ENCODE measurements at regions not wholly inside any gene's neighbourhood (a gene's known extent, or its start where the extent isn't known, plus 50 kb on each side); places are given as distances from the start of the nearest gene placed in this dataset.

DNA sequence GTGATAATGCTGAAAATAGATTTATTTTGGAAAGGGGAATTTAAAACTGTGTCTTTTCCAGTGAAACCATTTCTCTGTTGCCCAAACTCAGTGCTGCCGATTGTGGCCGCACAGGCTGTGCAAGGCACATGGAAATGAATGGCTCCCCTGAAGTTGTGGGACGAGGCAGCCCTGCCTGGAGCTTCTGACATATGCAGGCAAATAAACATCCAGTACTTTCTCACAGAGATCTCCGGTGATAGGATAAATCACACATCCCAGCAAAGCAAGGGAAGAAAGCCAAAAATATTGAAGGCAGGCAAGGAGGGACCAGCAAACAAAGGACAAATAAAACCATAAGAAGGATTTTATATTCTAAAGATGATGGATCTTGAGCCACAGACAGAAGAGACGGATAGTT, 464.5 kb downstream of the MTRR start:
- Histone ChIP-seq H3K36me3 (no peaks in the 10 kb centered on the region), H3K4me1 (no peaks in the 10 kb centered on the region), H3K27me3 (replicated peaks in 1 of 7) (no peaks in the 10 kb centered on the region), H3K4me3 (no peak overlapping the region), H3K27ac (no peak overlapping the region), H3K9me3 (no peaks in the 10 kb centered on the region)
- no peak for DNase-seq
- no peak for TF ChIP-seq POLR2A (IDR thresholded peaks at IDR 0.05)
- TF ChIP-seq POLR2AphosphoS5 (IDR thresholded peaks at IDR 0.05): no peak
- TF ChIP-seq, protein P1, sequence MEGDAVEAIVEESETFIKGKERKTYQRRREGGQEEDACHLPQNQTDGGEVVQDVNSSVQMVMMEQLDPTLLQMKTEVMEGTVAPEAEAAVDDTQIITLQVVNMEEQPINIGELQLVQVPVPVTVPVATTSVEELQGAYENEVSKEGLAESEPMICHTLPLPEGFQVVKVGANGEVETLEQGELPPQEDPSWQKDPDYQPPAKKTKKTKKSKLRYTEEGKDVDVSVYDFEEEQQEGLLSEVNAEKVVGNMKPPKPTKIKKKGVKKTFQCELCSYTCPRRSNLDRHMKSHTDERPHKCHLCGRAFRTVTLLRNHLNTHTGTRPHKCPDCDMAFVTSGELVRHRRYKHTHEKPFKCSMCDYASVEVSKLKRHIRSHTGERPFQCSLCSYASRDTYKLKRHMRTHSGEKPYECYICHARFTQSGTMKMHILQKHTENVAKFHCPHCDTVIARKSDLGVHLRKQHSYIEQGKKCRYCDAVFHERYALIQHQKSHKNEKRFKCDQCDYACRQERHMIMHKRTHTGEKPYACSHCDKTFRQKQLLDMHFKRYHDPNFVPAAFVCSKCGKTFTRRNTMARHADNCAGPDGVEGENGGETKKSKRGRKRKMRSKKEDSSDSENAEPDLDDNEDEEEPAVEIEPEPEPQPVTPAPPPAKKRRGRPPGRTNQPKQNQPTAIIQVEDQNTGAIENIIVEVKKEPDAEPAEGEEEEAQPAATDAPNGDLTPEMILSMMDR (IDR thresholded peaks at IDR 0.05 in 8 of 11, conservative IDR thresholded peaks at IDR 0.05 in 3 of 11): no peak
- intact Hi-C loops (cut with DNase I; ENCODE audit: low total_unique reads): no loop called here
- WGBS, 5 donors: 50 to 61% (median 59%) methylated on average over 5 of the region's 5 CpGs

DNA sequence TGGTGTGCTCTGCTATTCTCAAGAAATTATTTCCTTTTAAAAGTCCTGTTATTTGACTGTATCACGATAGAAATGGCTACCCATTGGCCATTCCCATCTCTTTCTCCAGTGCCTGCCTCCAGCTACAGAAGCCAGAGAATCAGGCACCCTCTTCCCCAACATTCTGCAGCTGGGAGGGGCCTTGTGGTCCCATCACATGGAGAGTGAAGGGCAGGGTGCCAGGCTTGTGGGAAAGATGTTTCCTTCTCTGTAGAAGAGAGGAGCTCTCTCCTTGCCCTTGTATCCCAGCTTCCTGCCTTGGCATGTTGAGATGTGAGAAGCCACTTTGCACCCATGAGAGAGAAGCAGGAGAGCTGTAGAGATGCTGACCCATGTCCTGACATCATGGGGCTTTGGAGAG, 465.0 kb downstream of the MTRR start:
- WGBS, 5 donors: 14 to 24% (median 17%) methylated on average over 1 of the region's 1 CpG
- no peak overlapping the region for H3K4me3 ChIP-seq
- TF ChIP-seq POLR2A (IDR thresholded peaks at IDR 0.05): no peak
- TF ChIP-seq POLR2AphosphoS5 (IDR thresholded peaks at IDR 0.05): no peak
- TF ChIP-seq, protein P1 (IDR thresholded peaks at IDR 0.05 in 8 of 11, conservative IDR thresholded peaks at IDR 0.05 in 3 of 11): no peak
- no peaks in the 10 kb centered on the region for H3K9me3 ChIP-seq
- no peaks in the 10 kb centered on the region for H3K36me3 ChIP-seq
- intact Hi-C loops (cut with DNase I; ENCODE audit: low total_unique reads): no loop called here
- no peak for DNase-seq
- H3K27me3 ChIP-seq (replicated peaks in 1 of 7): no peaks in the 10 kb centered on the region
- H3K4me1 ChIP-seq: no peaks in the 10 kb centered on the region
- H3K27ac ChIP-seq: no peak overlapping the region

DNA sequence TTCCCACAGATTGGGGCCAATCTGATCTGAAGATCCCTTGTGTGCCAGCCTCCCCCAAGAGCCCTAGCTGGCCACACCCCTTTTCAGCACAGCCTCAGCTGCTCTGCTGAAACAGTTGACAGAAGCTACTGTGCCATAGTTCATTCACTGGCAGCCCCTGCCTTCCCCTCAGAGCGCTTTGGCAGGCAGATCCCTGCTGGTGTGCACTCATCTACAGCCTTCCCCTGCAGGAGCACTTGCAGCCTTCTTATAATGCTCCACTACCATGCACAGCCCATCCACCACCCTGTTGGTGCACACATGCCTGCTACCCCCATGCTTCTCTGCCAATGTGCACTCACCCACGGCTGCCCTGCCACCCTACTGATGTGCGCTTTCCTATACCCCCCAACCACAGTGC, 471.3 kb downstream of the MTRR start:
- Histone ChIP-seq H3K4me3 (no peak overlapping the region), H3K36me3 (no peaks in the 10 kb centered on the region), H3K27ac (no peak overlapping the region), H3K27me3 (replicated peaks in 1 of 7) (no peaks in the 10 kb centered on the region), H3K4me1 (no peaks in the 10 kb centered on the region), H3K9me3 (peaks cover 0 to 6% (median 0%) of the 10 kb centered on the region in 8 donors)
- no peak for DNase-seq
- intact Hi-C loops (cut with DNase I; ENCODE audit: low total_unique reads): no loop called here
- WGBS, 5 donors: 51 to 86% (median 74%) methylated on average over 3 of the region's 3 CpGs
- TF ChIP-seq POLR2AphosphoS5 (IDR thresholded peaks at IDR 0.05) (no peak), POLR2A (IDR thresholded peaks at IDR 0.05) (no peak)

- no peak for DNase-seq
- intact Hi-C loops (cut with DNase I; ENCODE audit: low total_unique reads): no loop called here
Measured at GRCh38 chr5:8340739-8341344, 471.9 kb downstream of the MTRR start.

More at GRCh38 chr5:8340739-8341344, 471.9 kb downstream of the MTRR start:
- Histone ChIP-seq H3K9me3 (peaks cover 0 to 6% (median 0%) of the 10 kb centered on the region in 8 donors), H3K27me3 (replicated peaks in 1 of 7) (no peaks in the 10 kb centered on the region), H3K4me3 (no peak overlapping the region), H3K27ac (no peak overlapping the region), H3K36me3 (no peaks in the 10 kb centered on the region), H3K4me1 (no peaks in the 10 kb centered on the region)
- TF ChIP-seq POLR2A (IDR thresholded peaks at IDR 0.05): no peak
- TF ChIP-seq, protein P1 (IDR thresholded peaks at IDR 0.05 in 8 of 11, conservative IDR thresholded peaks at IDR 0.05 in 3 of 11): peak in 6 of 11 experiments; percentile 23 to 42 (median 37)
- 29 to 52% (median 35%) methylated on average over 1 of the region's 1 CpG for WGBS, 5 donors
